Psoas muscle (tissue), 7 donors: ENCODE measurements at regions not wholly inside any gene's neighbourhood (a gene's known extent, or its start where the extent isn't known, plus 50 kb on each side); places are given as distances from the start of the nearest gene placed in this dataset.

Experiments used
- ATAC-seq, 4 donors: fragments of 200-7000 bp; cut with Tn5 transposase; one replicate each; pipeline ENCODE4 v1.9.1; 2020; ENCODE audit warnings: moderate library complexity in 3 of 4, mild to moderate bottlenecking in 2 of 4
- DNase-seq, 2 donors: peaks; one replicate each; pipeline ENCODE4 v3.0.0-alpha.2; 2020
- H3K27ac ChIP-seq: fragments of 200-600 bp; one replicate; pipeline ENCODE4 v1.8.0; 2022
- H3K27me3 ChIP-seq, 3 donors: fragments of 200-600 bp in 1 of 3; one replicate each; pipeline versions ENCODE4 v1.6.1 to v1.8.0; 2013 to 2022; ENCODE audit warnings: low read length in 2 of 3, mild to moderate bottlenecking in 2 of 3, moderate library complexity in 1 of 3; ENCODE audit not compliant: insufficient read depth in 3 of 3
- H3K36me3 ChIP-seq, 2 donors: fragments of 200-600 bp in 1 of 2; one replicate each; pipeline versions ENCODE4 v1.6.1 to v1.8.0; 2013 to 2022; ENCODE audit warnings: low read depth in 1 of 2, mild to moderate bottlenecking in 1 of 2, moderate library complexity in 1 of 2; ENCODE audit not compliant: insufficient read depth in 1 of 2
- H3K4me1 ChIP-seq: fragments of 200-600 bp; one replicate; pipeline ENCODE4 v1.8.0; 2022
- H3K4me3 ChIP-seq: fragments of 200-600 bp; one replicate; pipeline ENCODE4 v1.8.0; 2022; ENCODE audit warnings: mild to moderate bottlenecking
- H3K9me3 ChIP-seq: fragments of 200-600 bp; one replicate; pipeline ENCODE4 v1.8.0; 2022
- CTCF ChIP-seq: fragments of 200-600 bp; IDR thresholded peaks from one replicate; pipeline ENCODE4 v1.8.0; 2022; ENCODE audit warnings: antibody characterized with exemption
- WGBS, 3 donors: extraction: QIAGEN DNeasy Blood & Tissue Kit; methylation state at CpG; one replicate each; pipeline versions ENCODE4 v1.1.6 to v1.1.7; 2013; 5-methylcytosine and 5-hydroxymethylcytosine counted together
- intact Hi-C, 2 donors: fragments of 100-400 bp; cut with DNase I; formaldehyde crosslinking; loops; one replicate each; pipeline versions ENCODE4 v1.11.0 to v1.14.2; 2022
- donor health status: healthy with polysubstance abuse.
- donor health status: DM: no; HTN: no; CAD: no; lungs with moderate emphysema.
- donor health status: Bipolar disorder and iron deficiency.
- donor health status: healthy.
- donor health status: DM: yes; HTN: yes; CAD: no.
- donor health status: DM: no; HTN: no; CAD: no.
- donor health status: DM: yes; HTN: yes; CAD: no.

- Histone ChIP-seq H3K27me3 (no peaks in the 10 kb centered on the region), H3K4me3 (no peak overlapping the region), H3K36me3 (no peaks in the 10 kb centered on the region), H3K4me1 (no peaks in the 10 kb centered on the region), H3K27ac (no peak overlapping the region), H3K9me3 (no peaks in the 10 kb centered on the region)
- TF ChIP-seq CTCF = no peak
- intact Hi-C loops = no loop called here
- ATAC-seq = no peak
- DNase-seq = no peak
- 85 to 87% (median 85%) methylated on average over 4 of the region's 4 CpGs for WGBS, 3 donors
Observed at GRCh38 chr11:79950741-79951140, 509.9 kb upstream of the TENM4 start.

GRCh38 chr11:79950172-79950571 lies 509.3 kb upstream of the TENM4 start:
- TF ChIP-seq CTCF = no peak
- intact Hi-C loops = no loop called here
- ATAC-seq (no peak), DNase-seq (no peak)
- H3K4me3 ChIP-seq = no peak overlapping the region
- 71 to 79% (median 72%) methylated on average over 4 of the region's 4 CpGs for WGBS, 3 donors
- H3K9me3 ChIP-seq = no peaks in the 10 kb centered on the region
- no peak overlapping the region for H3K27ac ChIP-seq
- no peaks in the 10 kb centered on the region for H3K36me3 ChIP-seq
- H3K4me1 ChIP-seq = no peaks in the 10 kb centered on the region
- no peaks in the 10 kb centered on the region for H3K27me3 ChIP-seq

- H3K4me3 ChIP-seq = no peak overlapping the region
- H3K36me3 ChIP-seq = no peaks in the 10 kb centered on the region
- WGBS, 3 donors = 81 to 88% (median 86%) methylated on average over 2 of the region's 2 CpGs
- H3K27me3 ChIP-seq = no peaks in the 10 kb centered on the region
- TF ChIP-seq CTCF = no peak
- no peak for DNase-seq
- no peaks in the 10 kb centered on the region for H3K9me3 ChIP-seq
- no peak overlapping the region for H3K27ac ChIP-seq
- no peaks in the 10 kb centered on the region for H3K4me1 ChIP-seq
- intact Hi-C loops = no loop called here
- no peak for ATAC-seq
Observed at GRCh38 chr11:79949574-79949973, 508.7 kb upstream of the TENM4 start.

- intact Hi-C loops = no loop called here
- DNase-seq (no peak), ATAC-seq (no peak)
- 79 to 88% (median 88%) methylated on average over 2 of the region's 2 CpGs for WGBS, 3 donors
- Histone ChIP-seq H3K36me3 (no peaks in the 10 kb centered on the region), H3K4me3 (no peak overlapping the region), H3K9me3 (no peaks in the 10 kb centered on the region), H3K27ac (no peak overlapping the region), H3K27me3 (no peaks in the 10 kb centered on the region), H3K4me1 (no peaks in the 10 kb centered on the region)
- no peak for TF ChIP-seq CTCF
Observed at GRCh38 chr11:79942646-79943045, 501.8 kb upstream of the TENM4 start.

- WGBS, 3 donors = 59 to 75% (median 68%) methylated on average over 2 of the region's 2 CpGs
- Histone ChIP-seq H3K9me3 (no peaks in the 10 kb centered on the region), H3K27ac (no peak overlapping the region), H3K27me3 (peaks cover 0 to 4% (median 0%) of the 10 kb centered on the region in 3 donors), H3K4me3 (no peak overlapping the region), H3K4me1 (no peaks in the 10 kb centered on the region), H3K36me3 (no peaks in the 10 kb centered on the region)
- TF ChIP-seq CTCF = no peak
- ATAC-seq (no peak), DNase-seq (no peak)
- intact Hi-C loops = no loop called here
Observed at GRCh38 chr11:79942090-79942489, 501.3 kb upstream of the TENM4 start.
